Endothelial cell of umbilical vein (primary cell): ENCODE measurements at regions not wholly inside any gene's neighbourhood (a gene's known extent, or its start where the extent isn't known, plus 50 kb on each side); places are given as distances from the start of the nearest gene placed in this dataset.

Experiments used
- BruUV-seq: library from RNA; stranded (reverse); fragments of 400-500 nt; replicated peaks from 2 replicates; lab custom pipeline; 2021; lab: Mats Ljungman, UMichigan
- CTCF ChIA-PET: fragments of 300-600, 350-600 bp; sonication (Branson Sonifier 250); formaldehyde crosslinking; loops from one replicate; lab custom pipeline; 2021; ENCODE audit warnings: antibody characterized with exemption, inconsistent platforms; lab: Charles Lee
- POLR2A ChIA-PET: fragments of 300-600, 350-600 bp; sonication (Branson Sonifier 250); formaldehyde crosslinking; loops from one replicate; lab custom pipeline; 2021; ENCODE audit warnings: antibody characterized with exemption, inconsistent platforms; lab: Charles Lee
- DNase-seq: peaks from one replicate; pipeline ENCODE4 v3.0.0-alpha.2; 2011; ENCODE audit warnings: low read depth, low spot score
- FAIRE-seq: peaks from 2 replicates; lab custom pipeline; 2011; peaks lifted over from hg19 to GRCh38; lab: Jason Lieb, UNC
- H2AFZ ChIP-seq: 2 replicates; pipeline ENCODE4 v1.6.0; 2012; ENCODE audit warnings: low read depth, low read length, control low read depth, inconsistent platforms
- H3K27ac ChIP-seq: 2 replicates; pipeline ENCODE4 v1.5.1; 2011; ENCODE audit warnings: low read depth, mild to moderate bottlenecking, control low read depth, low read length, moderate library complexity; ENCODE audit not compliant: insufficient read depth
- H3K27me3 ChIP-seq, 2 experiments: 2 replicates each; pipeline versions ENCODE4 v1.6.0 to v1.6.1; 2011; ENCODE audit warnings: low read length in 2 of 2, mixed read lengths in 1 of 2; ENCODE audit not compliant: control insufficient read depth in 2 of 2, insufficient read depth in 2 of 2
- H3K36me3 ChIP-seq, 2 experiments: 2 replicates in 1 of 2; 3 replicates in 1 of 2; pipeline ENCODE4 v1.5.1; 2011; ENCODE audit warnings: low read length in 2 of 2, mild to moderate bottlenecking in 1 of 2, moderate library complexity in 1 of 2; ENCODE audit not compliant: control insufficient read depth in 2 of 2, insufficient read depth in 2 of 2; ENCODE audit errors: extremely low read depth in 1 of 2
- H3K4me1 ChIP-seq: 3 replicates; pipeline ENCODE4 v1.5.1; 2011; ENCODE audit warnings: mild to moderate bottlenecking, low read length; ENCODE audit not compliant: control insufficient read depth, insufficient read depth; ENCODE audit errors: extremely low read depth
- H3K4me2 ChIP-seq: 2 replicates; pipeline ENCODE4 v1.6.1; 2011; ENCODE audit warnings: low read length, control low read depth, mixed read lengths; ENCODE audit not compliant: insufficient read depth
- H3K4me3 ChIP-seq, 3 experiments: fragments of 200-600 bp in 1 of 3; sonication (generic), shearing (Covaris generic) in 1 of 3; replicated peaks in 1 of 3; 2 replicates each; pipeline ENCODE4 v1.5.1; 2011 to 2016; ENCODE audit warnings: control low read depth in 3 of 3, low read length in 3 of 3, mild to moderate bottlenecking in 2 of 3, inconsistent platforms in 1 of 3, low read depth in 1 of 3, moderate library complexity in 1 of 3; ENCODE audit not compliant: insufficient read depth in 1 of 3
- H3K79me2 ChIP-seq: 2 replicates; pipeline ENCODE4 v1.6.0; 2012; ENCODE audit warnings: low read length, inconsistent platforms; ENCODE audit not compliant: control insufficient read depth, insufficient read depth
- H3K9ac ChIP-seq: replicated peaks from 2 replicates; pipeline ENCODE3; 2011; ENCODE audit warnings: low read length, control low read depth; ENCODE audit not compliant: insufficient read depth; ENCODE audit errors: extremely low read depth
- H3K9me1 ChIP-seq: replicated peaks from 3 replicates; pipeline ENCODE4 v1.6.0; 2011; ENCODE audit warnings: mild to moderate bottlenecking, low read length; ENCODE audit not compliant: control insufficient read depth, insufficient read depth; ENCODE audit errors: extremely low read depth
- H3K9me3 ChIP-seq: replicated peaks from 2 replicates; pipeline ENCODE4 v1.5.1; 2012; ENCODE audit warnings: low read length, inconsistent platforms; ENCODE audit not compliant: control insufficient read depth, insufficient read depth
- H4K20me1 ChIP-seq: replicated peaks from 2 replicates; pipeline ENCODE3; 2011; ENCODE audit warnings: mild to moderate bottlenecking, low read length; ENCODE audit not compliant: control insufficient read depth, insufficient read depth; ENCODE audit errors: extremely low read depth
- EZH2 ChIP-seq: IDR thresholded peaks from 2 replicates; pipeline ENCODE4 v1.6.1; 2012; ENCODE audit warnings: borderline replicate concordance, low read depth, mild to moderate bottlenecking, moderate library complexity, low read length, inconsistent platforms; ENCODE audit not compliant: severe bottlenecking
- FOS ChIP-seq: IDR thresholded peaks from 2 replicates; pipeline ENCODE4 v1.6.1; 2011; ENCODE audit warnings: mild to moderate bottlenecking, low read length, moderate library complexity, borderline replicate concordance; ENCODE audit not compliant: insufficient read depth
- GATA2 ChIP-seq: IDR thresholded peaks from 2 replicates; pipeline ENCODE4 v1.7.0; 2011; ENCODE audit warnings: low read depth, mild to moderate bottlenecking, moderate library complexity, mixed read lengths, low read length; ENCODE audit not compliant: insufficient read length, insufficient read depth
- JUN ChIP-seq: IDR thresholded peaks from 2 replicates; pipeline ENCODE4 v1.6.1; 2011; ENCODE audit warnings: borderline replicate concordance, low read depth; ENCODE audit not compliant: insufficient read length, insufficient read depth
- MYC ChIP-seq: IDR thresholded peaks from one replicate; pipeline ENCODE4 v1.6.1; 2011; ENCODE audit warnings: mild to moderate bottlenecking, low read depth, low read length
- POLR2A ChIP-seq: IDR thresholded peaks from 2 replicates; pipeline ENCODE4 v1.6.1; 2012; ENCODE audit warnings: low read depth, mild to moderate bottlenecking, control low read depth, low read length
- POLR2AphosphoS5 ChIP-seq: IDR thresholded peaks from 2 replicates; pipeline ENCODE4 v1.6.1; 2012; ENCODE audit warnings: low read depth, mild to moderate bottlenecking, control low read depth, low read length, moderate library complexity; ENCODE audit not compliant: insufficient read depth
- dilution Hi-C: fragments of 300-500 bp; cut with MboI; formaldehyde crosslinking; loops from one replicate; pipeline ENCODE4 v1.15.0; 2019; ENCODE audit warnings: low sequenced_read_pairs; ENCODE audit not compliant: extremely low pct_ligation_motif_present
- intact Hi-C: fragments of 100-400 bp; cut with micrococcal nuclease; formaldehyde crosslinking; loops from one replicate; pipeline ENCODE4 v1.10.0; 2022
- TF ChIP-seq, protein P1 (sequence below), 2 donors: IDR thresholded peaks; 1 replicate in 1 of 2; 2 replicates in 1 of 2; pipeline ENCODE4 v1.5.1; 2011; ENCODE audit warnings: low read length in 2 of 2, mild to moderate bottlenecking in 2 of 2, moderate library complexity in 2 of 2, control low read depth in 1 of 2, inconsistent platforms in 1 of 2, low read depth in 1 of 2; ENCODE audit not compliant: insufficient read depth in 1 of 2; ENCODE audit errors: extremely low read depth in 1 of 2
- TF ChIP-seq, protein P2 (sequence below): IDR thresholded peaks from 2 replicates; pipeline ENCODE4 v1.6.1; 2011; ENCODE audit not compliant: insufficient read depth, insufficient read length

DNA sequence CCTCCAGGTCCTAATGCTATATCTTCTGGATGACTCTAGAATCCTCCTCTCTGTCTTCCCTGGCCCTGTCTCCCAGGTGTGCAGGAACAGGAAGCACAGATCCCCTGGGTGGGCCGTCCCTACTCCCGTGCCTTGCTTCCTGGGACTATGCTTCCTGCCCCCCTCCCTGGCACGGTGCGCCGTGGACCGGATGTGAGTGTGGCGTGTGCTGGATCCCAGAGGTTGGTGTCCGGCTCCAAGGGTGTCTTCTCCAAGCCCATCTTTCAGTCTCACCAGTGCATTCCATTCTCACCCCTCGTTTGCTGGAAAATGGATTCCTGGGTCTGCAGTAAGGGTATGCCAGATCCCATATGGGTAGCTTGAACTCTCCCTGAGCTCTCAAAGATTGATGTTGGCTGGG, 144.4 kb upstream of the TWIST2 start:
- H3K27me3 ChIP-seq: no peaks in the 10 kb centered on the region
- no TSS peak for BruUV-seq
- H4K20me1 ChIP-seq: no peaks in the 10 kb centered on the region
- dilution Hi-C loops (no loop called here), intact Hi-C loops (no loop called here)
- no peak overlapping the region for H3K4me2 ChIP-seq
- H3K4me3 ChIP-seq: no peak overlapping the region
- H3K27ac ChIP-seq: no peak overlapping the region
- no peak overlapping the region for H2AFZ ChIP-seq
- POLR2A ChIA-PET: no interaction called here
- DNase-seq (no peak), FAIRE-seq (no peak)
- CTCF ChIA-PET: no interaction called here
- H3K9me1 ChIP-seq: no peaks in the 10 kb centered on the region
- no peaks in the 10 kb centered on the region for H3K9me3 ChIP-seq
- H3K79me2 ChIP-seq: no peaks in the 10 kb centered on the region
- H3K9ac ChIP-seq: no peak overlapping the region
- no peaks in the 10 kb centered on the region for H3K4me1 ChIP-seq
- no peak for TF ChIP-seq JUN
- TF ChIP-seq GATA2: no peak
- no peak for TF ChIP-seq MYC
- TF ChIP-seq, protein P1, sequence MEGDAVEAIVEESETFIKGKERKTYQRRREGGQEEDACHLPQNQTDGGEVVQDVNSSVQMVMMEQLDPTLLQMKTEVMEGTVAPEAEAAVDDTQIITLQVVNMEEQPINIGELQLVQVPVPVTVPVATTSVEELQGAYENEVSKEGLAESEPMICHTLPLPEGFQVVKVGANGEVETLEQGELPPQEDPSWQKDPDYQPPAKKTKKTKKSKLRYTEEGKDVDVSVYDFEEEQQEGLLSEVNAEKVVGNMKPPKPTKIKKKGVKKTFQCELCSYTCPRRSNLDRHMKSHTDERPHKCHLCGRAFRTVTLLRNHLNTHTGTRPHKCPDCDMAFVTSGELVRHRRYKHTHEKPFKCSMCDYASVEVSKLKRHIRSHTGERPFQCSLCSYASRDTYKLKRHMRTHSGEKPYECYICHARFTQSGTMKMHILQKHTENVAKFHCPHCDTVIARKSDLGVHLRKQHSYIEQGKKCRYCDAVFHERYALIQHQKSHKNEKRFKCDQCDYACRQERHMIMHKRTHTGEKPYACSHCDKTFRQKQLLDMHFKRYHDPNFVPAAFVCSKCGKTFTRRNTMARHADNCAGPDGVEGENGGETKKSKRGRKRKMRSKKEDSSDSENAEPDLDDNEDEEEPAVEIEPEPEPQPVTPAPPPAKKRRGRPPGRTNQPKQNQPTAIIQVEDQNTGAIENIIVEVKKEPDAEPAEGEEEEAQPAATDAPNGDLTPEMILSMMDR (IDR thresholded peaks at IDR 0.05; ENCODE audit: extremely low read depth in 1 of 2, insufficient read depth in 1 of 2, low read depth in 1 of 2, low read length in 2 of 2): no peak
- TF ChIP-seq FOS: no peak
- TF ChIP-seq POLR2AphosphoS5: no peak
- TF ChIP-seq EZH2: no peak
- TF ChIP-seq POLR2A: no peak
- TF ChIP-seq, protein P2, sequence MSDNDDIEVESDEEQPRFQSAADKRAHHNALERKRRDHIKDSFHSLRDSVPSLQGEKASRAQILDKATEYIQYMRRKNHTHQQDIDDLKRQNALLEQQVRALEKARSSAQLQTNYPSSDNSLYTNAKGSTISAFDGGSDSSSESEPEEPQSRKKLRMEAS: no peak
- no peaks in the 10 kb centered on the region for H3K36me3 ChIP-seq
